Stimulated activated CD4-positive, alpha-beta T cell treated with anti-CD3 and anti-CD28 coated beads, Interleukin-4, amount 100 ng/mL, for 1 hour (primary cell): ENCODE measurements at regions not wholly inside any gene's neighbourhood (a gene's known extent, or its start where the extent isn't known, plus 50 kb on each side); places are given as distances from the start of the nearest gene placed in this dataset.
"Not testable (repeated sequence)": the region's sequence is repeated elsewhere in the genome, so short reads cannot be mapped to it uniquely, and the experiment has no call there.

ENCODE experiments used
- DNase-seq: peaks from one replicate; pipeline ENCODE4 v3.0.0-alpha.2; 2020

- no peak for DNase-seq
Observed at GRCh38 chr15:28459279-28459678, 73.5 kb downstream of the GOLGA8G start.

DNA sequence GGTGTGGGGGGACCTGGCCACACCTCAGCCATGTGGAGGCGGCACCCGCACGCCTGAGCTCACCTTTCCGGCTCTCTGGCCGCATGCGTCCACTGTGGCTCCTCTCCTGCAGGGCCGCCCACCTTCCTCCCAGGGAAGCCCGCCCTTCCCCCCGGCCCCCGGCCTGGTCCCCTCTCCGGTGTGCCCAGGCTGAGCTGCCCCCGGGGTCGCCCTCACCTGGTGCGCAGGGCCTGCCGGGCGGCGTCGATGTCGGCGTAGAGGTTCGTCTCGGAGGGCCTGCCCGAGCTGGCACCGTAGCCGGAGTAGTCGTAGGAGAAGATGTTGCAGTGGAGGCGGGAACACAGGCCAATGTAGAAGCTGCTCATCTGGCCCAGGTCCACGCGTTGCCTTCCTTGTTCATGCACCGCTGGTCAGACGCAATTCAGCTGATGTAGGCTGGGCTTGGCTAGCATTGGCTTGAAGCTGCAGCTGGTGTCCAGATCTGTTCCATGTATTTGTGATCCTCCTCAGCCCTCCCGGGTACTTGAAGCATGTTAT lies 75.3 kb downstream of the GOLGA8G start:
- not testable (repeated sequence) for DNase-seq

GRCh38 chr15:28456476-28457395 lies 76.0 kb downstream of the GOLGA8G start:
- DNase-seq = no peak

DNA sequence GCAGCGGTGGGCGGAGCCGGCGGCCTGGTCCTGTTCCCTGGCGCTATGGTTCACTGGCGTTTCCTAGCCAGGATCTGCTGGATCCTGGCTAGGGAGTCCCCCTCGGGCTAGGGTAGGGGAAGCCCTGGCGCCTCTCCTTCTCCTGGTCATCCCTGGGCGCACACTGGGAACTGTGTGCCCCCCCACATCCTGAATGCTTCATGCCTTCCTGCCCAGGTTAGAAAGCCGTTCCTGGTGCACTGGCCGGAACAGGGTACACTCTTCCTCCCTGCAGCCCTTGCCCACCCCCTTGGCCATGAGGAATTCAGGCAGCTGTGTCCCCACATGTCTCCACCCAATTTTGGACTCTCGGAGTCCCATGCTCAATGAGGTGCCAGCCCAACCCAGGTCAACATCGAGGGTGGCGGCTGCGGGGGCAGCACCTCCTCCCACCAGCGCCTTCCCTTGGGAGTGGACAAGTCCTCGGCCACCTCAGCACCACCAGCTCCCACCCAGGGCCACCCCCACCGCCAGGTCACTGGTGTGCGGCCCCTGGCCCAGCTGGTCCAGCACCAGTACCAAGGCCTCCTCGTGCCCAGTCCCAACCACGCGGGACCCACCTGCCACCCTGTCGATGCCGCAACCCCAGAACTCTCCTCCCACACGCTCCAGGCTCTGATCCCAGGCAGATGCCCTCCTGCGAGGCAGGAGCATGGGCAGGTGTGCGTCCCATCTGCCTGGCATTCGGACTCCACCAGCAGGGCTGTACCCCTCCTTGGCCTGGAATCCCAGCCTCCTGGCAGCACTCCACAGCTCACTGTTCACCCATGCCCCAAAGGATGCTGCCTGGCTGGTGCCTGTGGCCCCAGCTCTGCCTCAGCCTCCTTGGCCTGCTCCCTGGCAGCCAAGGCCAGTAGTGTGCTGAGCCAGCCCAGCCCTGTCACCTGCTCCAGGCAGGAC lies 77.0 kb downstream of the GOLGA8G start:
- peak; percentile 1 for DNase-seq

- not testable (repeated sequence) for DNase-seq
Observed at GRCh38 chr15:28454751-28455220, 76.3 kb downstream of the GOLGA8F start.
